NCI-H510A treated with DMSO at 0.1 percent for 48 hours (cell line): ENCODE measurements at regions not wholly inside any gene's neighbourhood (a gene's known extent, or its start where the extent isn't known, plus 50 kb on each side); places are given as distances from the start of the nearest gene placed in this dataset.

Experiments
- DNase-seq: peaks from one replicate; lab custom pipeline; 2025; lab: John Stamatoyannopoulos, UW

GRCh38 chr18:72187956-72188355 is 356.2 kb downstream of the CBLN2 start:
- DNase-seq: no peak

GRCh38 chr18:72181241-72181764 is 362.8 kb downstream of the CBLN2 start:
- DNase-seq: no peak

DNA sequence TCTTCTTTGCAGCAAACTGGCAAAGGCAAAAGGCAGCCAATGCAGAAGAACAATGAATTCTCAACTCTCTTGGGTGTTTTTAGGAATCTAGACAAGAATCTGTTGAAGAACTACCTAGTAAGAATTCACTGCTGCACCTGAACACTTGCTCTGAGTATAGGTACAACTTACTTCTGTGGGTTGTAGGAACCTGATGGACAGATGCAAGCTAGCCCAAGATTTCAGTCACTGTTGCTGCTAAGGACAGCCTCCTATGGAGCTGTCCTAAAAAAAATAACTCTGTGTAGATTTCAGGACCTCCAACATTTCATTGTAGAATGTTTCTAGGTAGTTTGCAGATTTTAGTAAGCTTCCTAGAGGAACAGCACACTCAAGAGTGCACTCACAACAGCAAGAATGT is 363.5 kb downstream of the CBLN2 start:
- DNase-seq: no peak

DNA sequence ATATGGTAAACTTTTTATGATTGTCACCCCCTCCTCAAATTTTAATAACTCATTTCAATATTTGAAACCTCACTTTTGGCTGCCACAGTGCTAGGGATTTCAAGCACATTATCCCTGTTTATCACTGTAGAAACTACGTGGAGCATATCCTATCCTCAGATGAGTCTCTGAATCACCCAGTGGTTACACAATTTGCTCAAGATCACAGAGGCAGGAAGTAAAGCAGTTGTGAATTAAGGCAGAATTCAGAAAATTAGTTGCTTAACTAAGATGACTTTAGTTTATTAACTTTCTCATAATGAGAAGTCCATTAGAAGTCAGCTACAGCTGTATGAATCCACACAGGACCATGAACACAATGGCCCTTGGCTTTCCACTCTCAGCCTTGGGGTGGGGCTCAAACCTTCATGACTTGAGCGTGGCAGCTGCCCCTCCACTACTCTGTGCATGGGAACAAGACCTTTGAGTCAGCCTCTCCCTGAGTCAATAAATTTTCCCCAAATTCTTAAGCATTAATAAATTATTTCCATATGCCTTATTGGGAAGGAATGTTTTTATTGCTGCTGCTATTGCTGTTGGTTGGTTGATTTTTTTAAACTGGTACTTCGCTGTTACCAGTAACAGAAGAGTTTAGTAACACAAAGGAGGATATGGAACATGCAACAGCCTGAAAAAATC is 369.0 kb downstream of the CBLN2 start:
- no peak for DNase-seq

- DNase-seq: peak; percentile 94
These were observed 372.5 kb downstream of the CBLN2 start for GRCh38 chr18:72171596-72171995.

GRCh38 chr18:72161691-72162090 is 382.5 kb downstream of the CBLN2 start:
- peak; percentile 83 for DNase-seq

DNA sequence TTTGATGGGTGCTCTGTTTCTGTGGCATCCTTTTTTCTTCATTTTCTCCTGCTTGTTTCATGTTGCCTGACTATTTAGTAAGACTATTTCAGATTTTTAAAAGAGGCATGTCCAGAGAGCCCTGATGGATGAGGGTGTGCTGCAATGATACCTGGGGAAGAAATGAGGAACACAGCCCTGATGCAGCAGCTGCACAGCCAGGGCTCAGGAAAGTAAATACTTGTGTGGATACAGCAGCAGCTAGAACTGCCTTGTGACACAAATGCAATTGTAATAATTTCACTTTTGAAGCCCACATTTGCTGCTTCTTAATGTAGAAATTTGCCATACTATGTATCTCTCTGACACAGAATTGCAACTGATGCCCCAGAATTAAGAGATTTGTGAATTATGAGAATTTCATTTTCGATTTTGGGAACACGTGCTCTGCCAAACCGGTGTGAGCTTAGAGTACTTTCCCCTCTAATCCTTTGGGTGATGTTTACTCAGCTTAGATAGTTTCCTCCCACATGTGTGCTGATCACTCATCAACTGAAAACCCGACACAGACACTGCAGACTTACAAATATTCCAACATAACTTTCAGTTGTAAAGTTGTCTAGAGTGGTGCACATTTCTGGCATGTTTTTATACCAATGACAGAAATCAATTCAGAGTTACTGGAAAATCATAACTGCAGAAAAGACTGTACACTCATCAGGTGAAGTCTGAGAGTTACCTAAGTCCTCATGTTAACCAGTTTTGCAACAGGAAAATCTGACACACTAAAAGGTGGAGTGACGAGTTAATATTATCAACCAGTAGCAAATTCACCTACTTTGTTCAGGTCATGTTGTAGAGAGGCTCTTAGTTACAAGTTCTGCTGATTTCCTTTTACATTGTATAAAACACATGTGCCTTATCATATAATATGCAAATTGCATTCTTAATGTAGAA is 383.4 kb downstream of the CBLN2 start:
- DNase-seq: peak; percentile 97

GRCh38 chr18:72155327-72155726 is 388.8 kb downstream of the CBLN2 start:
- no peak for DNase-seq

DNA sequence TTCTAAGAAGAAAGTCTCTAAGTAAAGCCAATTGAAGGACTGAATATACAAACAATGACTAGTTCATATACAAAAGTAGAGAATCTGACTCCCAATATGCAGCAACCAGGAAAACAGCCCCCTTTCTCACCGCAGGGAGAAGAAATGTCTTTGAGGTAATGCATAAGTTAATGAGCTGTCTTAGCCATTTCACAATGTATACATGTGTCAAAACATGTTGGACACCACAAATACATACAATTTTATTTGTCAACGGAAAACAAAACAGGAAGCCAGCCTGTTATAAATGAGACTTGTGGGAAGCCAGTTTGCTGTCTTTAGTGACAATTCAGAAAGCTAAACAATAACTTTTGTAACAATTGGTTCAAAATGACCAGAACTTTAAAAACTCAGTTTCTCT is 389.2 kb downstream of the CBLN2 start:
- DNase-seq: no peak

DNA sequence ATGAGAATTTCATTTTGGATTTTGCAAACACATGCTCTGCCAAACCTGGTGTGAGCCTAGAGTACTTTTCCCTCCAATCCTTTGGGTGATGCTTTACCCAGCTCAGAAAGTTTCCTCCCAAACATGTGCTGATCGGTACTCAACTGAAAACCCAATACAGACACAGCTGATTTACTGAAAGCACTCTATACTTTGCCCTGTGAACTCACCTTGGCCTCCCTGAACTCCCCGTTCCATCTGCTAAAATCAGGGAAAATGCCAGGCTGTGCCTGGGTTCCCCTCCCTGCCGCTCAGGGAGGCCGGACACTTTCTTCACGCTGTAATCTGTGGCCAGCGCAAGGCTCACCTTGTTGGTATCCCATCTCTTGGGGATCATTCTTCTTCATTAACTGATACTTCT is 391.2 kb downstream of the CBLN2 start:
- no peak for DNase-seq

DNA sequence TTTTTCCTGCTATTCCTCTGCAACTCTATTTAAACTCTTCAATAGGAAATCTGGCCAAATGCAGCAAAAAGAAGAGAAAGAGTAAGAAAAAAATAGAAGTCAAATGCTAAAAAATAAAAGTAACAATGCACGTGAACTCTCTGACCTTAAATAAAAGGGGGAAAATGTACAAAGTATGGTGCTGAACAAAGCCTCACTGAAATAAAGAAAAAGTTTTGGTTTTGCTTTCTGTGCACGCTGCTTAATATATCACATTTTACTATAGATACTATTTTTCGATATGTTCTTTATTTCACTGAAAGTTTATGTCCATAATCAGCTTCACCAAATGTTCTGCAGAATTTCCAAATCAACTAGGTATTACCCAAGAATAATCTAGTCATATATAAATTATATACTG is 396.3 kb downstream of the CBLN2 start:
- no peak for DNase-seq

- no peak for DNase-seq
These were observed 404.1 kb downstream of the CBLN2 start for GRCh38 chr18:72140007-72140406.

- no peak for DNase-seq
These were observed 415.5 kb downstream of the CBLN2 start for GRCh38 chr18:72128649-72129048.

- DNase-seq: no peak
These were observed 422.0 kb downstream of the CBLN2 start for GRCh38 chr18:72122103-72122502.

DNA sequence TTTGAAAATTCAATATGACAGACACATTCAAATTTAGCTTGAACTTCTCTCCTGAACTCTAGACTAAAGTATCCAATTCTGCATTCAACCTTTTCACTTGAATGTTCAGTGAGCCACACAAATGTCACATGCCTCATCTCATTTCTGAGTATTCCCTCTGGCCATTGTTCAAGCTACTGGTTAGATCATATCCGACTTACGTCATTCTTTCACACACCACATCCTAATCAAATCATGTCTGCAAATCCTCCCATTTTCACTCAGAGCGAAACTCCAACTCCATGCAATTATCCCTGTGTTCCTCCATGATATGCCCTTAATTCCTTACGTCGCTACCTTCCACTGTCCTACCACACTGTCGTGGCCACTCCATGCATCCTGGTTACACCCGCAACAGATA is 425.1 kb downstream of the CBLN2 start:
- no peak for DNase-seq

DNA sequence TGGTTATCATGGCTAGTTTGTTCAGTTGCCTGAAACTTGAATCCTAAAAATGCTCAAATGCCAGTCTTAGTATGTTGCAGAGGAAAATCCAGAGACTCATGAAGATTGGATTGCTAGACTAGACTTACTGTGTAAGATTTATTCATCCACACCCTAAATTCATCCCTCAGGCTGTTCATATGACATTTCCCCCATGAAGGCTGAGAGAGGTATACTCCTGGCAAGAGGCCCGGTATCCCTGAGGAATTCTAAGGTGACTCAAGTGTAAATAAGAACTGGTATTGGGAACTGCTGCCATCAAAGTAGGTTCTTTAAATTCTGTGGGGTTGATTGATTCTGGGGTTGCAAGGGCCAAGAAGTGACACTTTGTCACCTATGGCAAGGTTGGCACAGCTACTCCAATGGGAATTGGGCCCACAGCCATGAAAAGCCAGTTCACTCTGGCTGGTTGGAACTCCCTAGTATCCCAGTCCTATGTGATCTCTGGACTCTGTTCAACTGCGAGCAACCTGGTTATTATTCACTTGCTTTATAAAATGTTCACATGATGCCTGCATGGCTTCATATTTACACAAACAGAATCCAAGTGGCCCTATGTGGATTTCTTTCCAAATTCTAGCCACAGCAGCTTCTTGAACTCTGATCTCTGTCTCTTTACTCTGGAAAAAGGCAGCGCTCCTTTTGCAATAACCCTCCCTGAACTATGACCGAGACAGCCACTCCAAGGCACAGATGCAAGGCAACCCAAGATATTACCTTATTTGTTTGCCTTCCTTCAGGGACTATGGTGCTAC is 429.1 kb downstream of the CBLN2 start:
- DNase-seq: no peak

- DNase-seq: peak; percentile 82
These were observed 436.3 kb downstream of the CBLN2 start for GRCh38 chr18:72107647-72108383.

GRCh38 chr18:72104851-72105250 is 439.3 kb downstream of the CBLN2 start:
- DNase-seq: no peak

DNA sequence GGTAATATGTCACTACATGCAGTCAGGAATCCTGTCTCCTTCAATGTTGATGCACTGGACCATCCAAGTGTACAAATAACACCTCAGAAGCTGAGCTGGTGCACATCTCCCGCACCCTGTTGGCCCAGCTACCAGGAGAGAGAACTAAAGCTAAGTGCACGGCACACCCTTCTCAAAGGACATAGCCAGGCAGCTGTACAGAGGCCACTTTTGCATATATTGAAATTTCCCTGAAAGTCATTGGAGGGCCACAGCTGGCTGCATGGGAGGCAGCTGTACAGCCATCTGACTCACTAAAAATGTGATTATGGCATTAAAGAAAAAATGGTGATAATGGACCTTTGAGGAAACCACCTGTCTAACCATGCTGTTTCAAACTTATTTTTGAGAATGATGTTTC is 441.7 kb downstream of the CBLN2 start:
- no peak for DNase-seq

DNA sequence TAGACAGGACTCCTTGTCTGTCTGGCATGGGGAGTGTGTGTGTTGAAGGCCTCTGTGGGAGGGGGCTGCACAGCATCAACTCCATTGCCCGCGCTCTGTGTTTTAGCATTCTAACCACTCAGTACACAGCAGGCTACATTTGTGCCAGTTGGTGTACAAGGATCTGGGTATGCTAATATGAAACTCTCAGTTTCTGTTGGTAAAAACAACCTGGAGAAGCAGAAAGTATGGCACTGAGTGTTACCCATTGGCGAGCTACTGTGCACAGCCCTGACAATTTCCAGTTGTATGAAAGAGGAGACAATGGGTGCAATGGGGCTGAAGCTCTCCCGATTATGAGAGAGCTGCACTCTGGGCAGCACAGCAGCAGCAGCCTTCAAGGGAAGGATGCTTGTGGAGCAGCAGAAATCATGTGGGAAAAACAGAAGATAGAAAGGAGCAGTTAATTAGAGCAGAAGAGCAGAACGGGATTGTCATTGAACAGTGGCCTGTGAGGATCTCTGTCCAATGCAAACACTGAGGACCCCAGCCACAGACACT is 443.6 kb downstream of the CBLN2 start:
- DNase-seq: no peak

DNA sequence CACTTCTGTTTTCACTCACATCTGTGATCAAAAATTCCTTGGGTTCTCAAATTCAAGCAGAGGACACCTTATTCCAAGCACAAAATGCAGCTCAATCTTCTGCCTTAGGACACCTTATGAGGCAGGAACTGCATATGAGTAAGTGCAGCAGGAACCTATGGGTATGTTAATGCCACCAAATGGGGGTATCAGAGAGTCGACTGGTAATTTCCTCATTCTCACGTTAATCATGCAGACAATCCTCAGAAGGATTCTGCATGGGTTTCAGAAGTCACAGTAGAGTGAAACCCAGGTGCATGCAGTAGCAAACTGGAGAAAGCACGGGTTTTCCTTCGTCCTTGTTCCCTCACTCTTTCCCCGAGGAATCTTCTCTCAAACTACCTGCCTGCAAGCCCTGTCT is 452.8 kb downstream of the CBLN2 start:
- no peak for DNase-seq
